ENCODE measurements at regions not wholly inside any gene's neighbourhood (a gene's known extent, or its start where the extent isn't known, plus 50 kb on each side); places are given as distances from the start of the nearest gene placed in this dataset.
"Not testable (repeated sequence)": the region's sequence is repeated elsewhere in the genome, so short reads cannot be mapped to it uniquely, and the experiment has no call there.

DNA sequence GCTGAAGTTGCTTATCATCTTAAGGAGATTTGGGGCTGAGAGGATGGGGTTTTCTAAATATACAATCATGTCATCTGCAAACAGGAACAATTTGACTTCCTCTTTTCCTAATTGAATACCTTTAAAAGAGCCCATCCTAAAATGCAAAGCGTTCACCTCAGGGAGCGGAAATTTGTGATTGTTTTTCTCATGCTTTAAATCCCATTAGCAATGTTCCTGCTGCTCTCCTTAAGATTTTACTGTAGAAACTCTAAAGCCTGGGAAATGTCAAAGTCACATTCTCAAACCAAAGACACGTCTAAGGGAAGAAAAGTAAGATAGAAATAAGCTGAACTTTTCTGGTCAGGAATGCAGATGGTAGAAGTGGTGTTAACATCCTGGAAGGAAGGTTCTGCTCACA, 285.8 kb upstream of the MAP2 start:
- TF ChIP-seq CTCF (IDR thresholded peaks at IDR 0.05) = no peak
- Histone ChIP-seq H3K4me3 (no peak overlapping the region), H3K9me3 (no peaks in the 10 kb centered on the region), H3K27me3 (no peaks in the 10 kb centered on the region), H3K36me3 (no peaks in the 10 kb centered on the region), H3K27ac (no peak overlapping the region), H3K4me1 (no peaks in the 10 kb centered on the region)
- no peak for DNase-seq

DNA sequence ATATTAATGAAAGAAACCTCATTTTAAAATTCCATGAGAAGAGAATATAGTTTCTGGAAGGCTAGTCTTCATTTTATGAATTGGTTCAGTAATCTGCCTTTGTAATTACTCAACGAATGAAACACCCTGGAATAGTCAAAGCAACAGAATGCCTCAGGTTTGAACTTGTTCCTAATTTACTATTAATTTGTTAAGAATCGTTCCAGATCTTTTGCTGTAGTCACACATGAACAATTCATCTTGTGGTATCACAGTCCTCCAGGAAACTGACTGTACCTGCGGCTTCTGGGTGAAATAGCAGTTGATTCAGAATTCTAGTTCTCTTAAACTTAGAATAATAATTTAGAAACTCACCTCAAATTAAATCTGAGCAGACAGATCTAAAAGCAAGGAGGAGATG, 282.7 kb upstream of the MAP2 start:
- TF ChIP-seq POLR2A (IDR thresholded peaks at IDR 0.05) = no peak
- no peak for TF ChIP-seq CTCF (IDR thresholded peaks at IDR 0.05)
- H3K4me3 ChIP-seq = no peak overlapping the region
- H3K9me3 ChIP-seq = no peaks in the 10 kb centered on the region
- H3K36me3 ChIP-seq = no peaks in the 10 kb centered on the region
- H3K27me3 ChIP-seq = no peaks in the 10 kb centered on the region
- DNase-seq = no peak
- H3K4me1 ChIP-seq = no peaks in the 10 kb centered on the region
- H3K27ac ChIP-seq = no peak overlapping the region

DNA sequence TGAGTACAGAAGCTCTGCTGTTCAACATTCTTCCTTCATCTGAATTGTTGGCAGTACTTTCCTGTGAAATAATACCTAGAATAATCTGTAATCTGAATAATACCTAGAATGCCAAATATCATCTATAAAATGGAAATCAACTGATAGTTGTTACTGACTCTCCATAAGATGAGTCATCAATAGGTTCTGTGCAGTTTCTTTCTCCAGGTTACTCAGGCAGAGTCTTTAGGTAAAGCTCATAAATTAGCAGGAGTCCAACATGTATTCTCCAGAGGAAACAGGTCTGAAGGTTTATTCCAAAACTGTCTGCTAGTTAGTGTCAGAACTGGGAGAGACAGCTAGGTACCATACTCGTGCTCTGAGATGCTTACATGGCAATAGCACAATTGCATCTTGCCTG, 282.0 kb upstream of the MAP2 start:
- no peaks in the 10 kb centered on the region for H3K27me3 ChIP-seq
- TF ChIP-seq CTCF (IDR thresholded peaks at IDR 0.05) (no peak), POLR2A (IDR thresholded peaks at IDR 0.05) (no peak)
- no peaks in the 10 kb centered on the region for H3K9me3 ChIP-seq
- no peak overlapping the region for H3K4me3 ChIP-seq
- no peaks in the 10 kb centered on the region for H3K36me3 ChIP-seq
- H3K27ac ChIP-seq = no peak overlapping the region
- no peaks in the 10 kb centered on the region for H3K4me1 ChIP-seq
- no peak for DNase-seq

GRCh38 chr2:209145220-209145691, 278.6 kb upstream of the MAP2 start:
- not testable (repeated sequence) for H3K27me3 ChIP-seq, H3K4me1 ChIP-seq, H3K4me3 ChIP-seq, DNase-seq, H3K27ac ChIP-seq, H3K36me3 ChIP-seq, H3K9me3 ChIP-seq

- Histone ChIP-seq H3K4me3 (no peak overlapping the region), H3K9me3 (no peaks in the 10 kb centered on the region), H3K27ac (peak overlapping the region in 1 of 4 donors; percentile 31), H3K36me3 (no peaks in the 10 kb centered on the region), H3K27me3 (no peaks in the 10 kb centered on the region), H3K4me1 (no peaks in the 10 kb centered on the region)
- no peak for DNase-seq
- TF ChIP-seq CTCF (IDR thresholded peaks at IDR 0.05) = no peak
- TF ChIP-seq POLR2A (IDR thresholded peaks at IDR 0.05) = no peak
Observed at GRCh38 chr2:209145941-209146681, 277.7 kb upstream of the MAP2 start.

GRCh38 chr2:209146682-209147320, 277.0 kb upstream of the MAP2 start:
- TF ChIP-seq POLR2A (IDR thresholded peaks at IDR 0.05) = no peak
- TF ChIP-seq CTCF (IDR thresholded peaks at IDR 0.05) = no peak

More at GRCh38 chr2:209146682-209147320, 277.0 kb upstream of the MAP2 start:
- Histone ChIP-seq H3K27me3 (no peaks in the 10 kb centered on the region), H3K4me3 (no peak overlapping the region), H3K36me3 (no peaks in the 10 kb centered on the region), H3K27ac (peak overlapping the region in 1 of 4 donors; percentile 31), H3K4me1 (no peaks in the 10 kb centered on the region), H3K9me3 (no peaks in the 10 kb centered on the region)
- DNase-seq = no peak

All from Peyer's patch (tissue), 4 donors.